ENCODE measurements at regions not wholly inside any gene's neighbourhood (a gene's known extent, or its start where the extent isn't known, plus 50 kb on each side); places are given as distances from the start of the nearest gene placed in this dataset.
"Not testable (repeated sequence)": the region's sequence is repeated elsewhere in the genome, so short reads cannot be mapped to it uniquely, and the experiment has no call there.

DNA sequence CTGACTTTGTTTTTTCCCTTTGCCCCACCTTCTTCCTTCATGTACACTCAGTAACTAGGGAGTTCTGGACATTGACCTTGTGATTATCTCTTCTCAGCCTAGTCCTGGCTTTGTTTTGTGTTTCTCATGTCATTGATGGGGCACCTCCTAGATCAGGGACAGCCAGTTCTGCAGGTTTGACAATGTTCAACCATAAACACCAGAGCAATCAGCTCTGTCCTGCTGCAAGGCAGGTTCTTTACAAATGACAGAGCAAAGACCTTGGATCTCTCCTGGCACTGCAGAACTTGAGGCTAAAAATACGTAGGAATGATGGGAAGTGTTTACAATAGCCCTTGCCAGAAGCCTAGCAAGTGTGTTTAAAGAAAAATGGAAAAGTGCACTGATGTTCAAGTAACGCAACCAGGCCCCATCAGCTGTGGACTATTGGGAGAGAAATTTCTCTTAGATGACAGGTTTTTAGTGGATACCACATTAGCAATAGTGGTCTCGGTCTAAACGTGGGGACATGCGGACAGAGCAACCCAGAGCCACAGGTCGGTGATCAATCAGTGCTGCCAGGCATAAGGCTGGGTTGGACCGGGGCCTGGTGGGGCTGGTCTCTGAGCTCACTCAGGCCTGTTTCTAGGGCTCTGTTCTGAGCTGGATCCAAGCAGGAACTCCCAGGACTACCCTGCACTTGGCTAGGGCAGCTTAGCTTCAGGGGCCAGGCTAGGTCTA is 76.8 kb downstream of the SOWAHC start:
- no peak for DNase-seq (ENCODE audit: low spot score)
- TF ChIP-seq, protein P1, sequence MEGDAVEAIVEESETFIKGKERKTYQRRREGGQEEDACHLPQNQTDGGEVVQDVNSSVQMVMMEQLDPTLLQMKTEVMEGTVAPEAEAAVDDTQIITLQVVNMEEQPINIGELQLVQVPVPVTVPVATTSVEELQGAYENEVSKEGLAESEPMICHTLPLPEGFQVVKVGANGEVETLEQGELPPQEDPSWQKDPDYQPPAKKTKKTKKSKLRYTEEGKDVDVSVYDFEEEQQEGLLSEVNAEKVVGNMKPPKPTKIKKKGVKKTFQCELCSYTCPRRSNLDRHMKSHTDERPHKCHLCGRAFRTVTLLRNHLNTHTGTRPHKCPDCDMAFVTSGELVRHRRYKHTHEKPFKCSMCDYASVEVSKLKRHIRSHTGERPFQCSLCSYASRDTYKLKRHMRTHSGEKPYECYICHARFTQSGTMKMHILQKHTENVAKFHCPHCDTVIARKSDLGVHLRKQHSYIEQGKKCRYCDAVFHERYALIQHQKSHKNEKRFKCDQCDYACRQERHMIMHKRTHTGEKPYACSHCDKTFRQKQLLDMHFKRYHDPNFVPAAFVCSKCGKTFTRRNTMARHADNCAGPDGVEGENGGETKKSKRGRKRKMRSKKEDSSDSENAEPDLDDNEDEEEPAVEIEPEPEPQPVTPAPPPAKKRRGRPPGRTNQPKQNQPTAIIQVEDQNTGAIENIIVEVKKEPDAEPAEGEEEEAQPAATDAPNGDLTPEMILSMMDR (IDR thresholded peaks at IDR 0.05; ENCODE audit: borderline replicate concordance, control extremely low read depth, extremely low read depth, insufficient read depth, missing control alignments), result no peak
- in situ Hi-C loops (cut with MboI; ENCODE audit: low sequenced_read_pairs, unreplicated experiment), result no loop called here

DNA sequence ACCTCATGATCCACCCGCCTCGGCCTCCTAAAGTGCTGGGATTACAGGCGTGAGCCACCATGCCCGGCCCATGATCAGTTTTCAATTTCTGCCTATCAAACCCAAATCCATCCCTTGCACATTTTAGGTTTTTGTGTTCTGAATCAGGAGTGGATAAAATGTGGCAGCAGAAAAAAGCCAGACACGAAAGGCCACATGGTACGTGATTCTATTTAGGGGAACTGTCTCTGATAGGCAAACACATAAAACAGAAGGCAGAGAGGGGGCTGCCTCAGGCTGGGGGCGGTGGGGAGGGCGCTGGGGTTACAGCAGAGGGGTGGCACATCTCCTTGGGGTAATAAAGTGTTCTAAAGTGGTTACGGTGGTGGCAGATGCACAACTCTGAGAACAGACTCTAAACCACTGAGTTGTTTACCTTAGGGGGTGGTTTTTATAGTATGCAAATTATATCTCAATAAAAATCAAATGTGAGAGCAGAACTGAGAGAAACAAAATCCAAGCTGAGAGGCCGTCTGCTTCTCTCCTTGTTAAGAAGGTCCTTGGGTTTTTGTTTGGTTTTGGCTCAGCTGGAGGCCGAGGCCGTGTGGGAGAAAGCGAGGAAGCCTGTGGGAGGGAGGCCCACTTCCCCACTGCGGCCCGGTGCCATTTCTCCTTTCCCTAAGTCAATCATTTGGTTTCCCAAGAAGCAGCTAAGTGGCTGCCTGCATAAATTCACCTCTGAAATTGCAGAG is 78.0 kb downstream of the SOWAHC start:
- in situ Hi-C loops (cut with MboI; ENCODE audit: low sequenced_read_pairs, unreplicated experiment), result no loop called here
- TF ChIP-seq, protein P1 (IDR thresholded peaks at IDR 0.05; ENCODE audit: borderline replicate concordance, control extremely low read depth, extremely low read depth, insufficient read depth, missing control alignments), result no peak
- DNase-seq (ENCODE audit: low spot score), result no peak

DNA sequence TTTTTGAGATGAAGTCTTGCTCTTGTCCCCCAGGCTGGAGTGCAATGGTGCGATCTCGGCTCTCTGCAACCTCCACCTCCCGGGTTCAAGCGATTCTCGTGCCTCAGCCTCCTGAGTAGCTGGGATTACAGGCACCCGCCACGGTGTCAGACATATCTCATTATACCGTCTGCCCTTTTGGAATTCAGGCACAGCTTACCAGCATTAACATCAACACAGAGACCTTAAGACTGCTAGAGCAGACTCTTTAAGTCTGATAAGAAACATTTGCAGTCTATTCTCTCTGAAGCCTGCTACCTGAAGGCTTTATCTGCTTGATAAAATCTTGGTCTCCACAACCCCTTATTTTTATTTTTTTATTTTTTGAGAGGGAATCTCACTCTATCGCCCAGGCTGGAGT is 78.7 kb downstream of the SOWAHC start:
- DNase-seq (ENCODE audit: low spot score); in situ Hi-C loops (cut with MboI; ENCODE audit: low sequenced_read_pairs, unreplicated experiment): not testable (repeated sequence)

DNA sequence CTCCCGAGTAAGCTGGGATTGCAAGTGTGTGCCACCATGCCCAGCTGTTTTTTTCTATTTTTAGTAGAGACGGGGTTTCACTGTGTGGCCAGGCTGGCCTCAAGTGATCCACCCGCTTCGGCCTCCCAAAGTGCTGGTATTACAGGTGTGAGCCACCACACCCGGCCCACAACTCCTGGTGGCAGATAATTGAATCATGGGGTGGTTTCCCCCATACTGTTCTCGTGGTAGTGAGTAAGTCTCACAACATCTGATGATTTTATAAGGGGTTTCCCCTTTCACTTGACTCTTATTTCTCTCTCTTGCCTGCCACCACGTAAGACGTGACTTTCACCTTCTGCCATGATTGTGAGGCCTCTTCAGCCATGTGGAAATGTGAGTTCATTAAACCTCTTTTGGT is 79.1 kb downstream of the SOWAHC start:
- DNase-seq (ENCODE audit: low spot score); in situ Hi-C loops (cut with MboI; ENCODE audit: low sequenced_read_pairs, unreplicated experiment): not testable (repeated sequence)

DNA sequence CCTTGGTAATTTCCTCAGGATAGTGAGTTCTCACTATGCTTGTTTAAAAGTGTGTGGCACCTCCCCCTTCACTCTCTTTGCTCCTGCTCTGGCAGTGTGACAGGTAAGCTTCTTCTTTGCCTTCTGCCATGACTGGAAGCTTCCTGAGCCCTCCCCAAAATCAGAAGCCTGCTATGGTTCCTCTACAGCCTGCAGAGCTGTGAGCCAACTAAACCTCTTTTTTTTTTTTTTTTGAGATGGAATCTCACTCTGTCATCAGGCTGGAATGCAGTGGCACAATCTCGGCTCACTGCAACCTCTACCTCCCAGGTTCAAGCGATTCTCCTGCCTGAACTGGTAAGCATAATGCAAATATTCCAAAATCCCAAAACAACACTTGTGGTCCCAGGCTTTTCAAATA is 80.0 kb downstream of the SOWAHC start:
- no peak for DNase-seq (ENCODE audit: low spot score)
- TF ChIP-seq, protein P1 (IDR thresholded peaks at IDR 0.05; ENCODE audit: borderline replicate concordance, control extremely low read depth, extremely low read depth, insufficient read depth, missing control alignments), result no peak
- in situ Hi-C loops (cut with MboI; ENCODE audit: low sequenced_read_pairs, unreplicated experiment), result no loop called here

DNA sequence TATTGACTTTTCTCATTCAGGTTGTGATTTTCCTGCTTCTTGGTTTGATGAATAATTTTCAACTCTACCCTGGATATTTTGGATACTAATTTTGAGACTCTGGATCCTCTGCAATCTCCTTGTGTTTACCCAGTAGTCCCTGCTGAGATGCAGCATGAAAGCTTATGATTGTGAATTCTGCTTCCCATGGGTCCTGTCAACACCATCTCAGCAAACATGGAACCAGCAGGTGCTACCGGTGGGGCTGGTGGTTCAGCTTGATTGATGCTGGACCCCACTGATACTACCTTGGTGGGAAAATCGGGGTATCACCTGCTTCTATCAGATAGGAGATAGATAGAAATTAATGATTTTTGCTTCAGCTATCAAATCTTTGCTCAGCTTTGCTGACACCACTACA is 81.1 kb downstream of the SOWAHC start:
- TF ChIP-seq, protein P1 (IDR thresholded peaks at IDR 0.05; ENCODE audit: borderline replicate concordance, control extremely low read depth, extremely low read depth, insufficient read depth, missing control alignments), result no peak
- in situ Hi-C loops (cut with MboI; ENCODE audit: low sequenced_read_pairs, unreplicated experiment), result no loop called here
- no peak for DNase-seq (ENCODE audit: low spot score)

DNA sequence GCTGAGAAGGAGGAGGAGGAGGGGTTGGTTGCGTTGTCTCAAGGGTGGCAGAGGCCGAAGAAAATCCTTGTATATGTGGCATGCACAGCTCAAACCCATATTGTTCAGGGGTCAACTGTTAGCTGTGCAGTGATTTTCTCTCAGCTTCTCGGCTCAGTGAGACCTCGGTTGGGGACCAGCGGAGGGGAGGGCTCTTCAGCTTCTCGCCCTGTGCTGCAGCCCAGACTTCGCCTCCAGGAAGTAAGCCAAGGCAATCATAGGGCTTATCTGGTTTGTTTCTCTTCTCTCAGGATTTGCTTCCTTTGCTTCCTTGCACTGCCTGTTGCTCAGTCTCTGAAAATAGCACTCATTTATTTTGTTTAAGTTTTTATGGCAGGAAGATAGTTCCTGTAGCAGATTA is 85.5 kb downstream of the SOWAHC start:
- in situ Hi-C loops (cut with MboI; ENCODE audit: low sequenced_read_pairs, unreplicated experiment), result no loop called here
- TF ChIP-seq, protein P1 (IDR thresholded peaks at IDR 0.05; ENCODE audit: borderline replicate concordance, control extremely low read depth, extremely low read depth, insufficient read depth, missing control alignments), result no peak
- no peak for DNase-seq (ENCODE audit: low spot score)
